GM12878 (cell line): ENCODE measurements at regions not wholly inside any gene's neighbourhood (a gene's known extent, or its start where the extent isn't known, plus 50 kb on each side); places are given as distances from the start of the nearest gene placed in this dataset.

Experiments
- ATAC-seq: fragments of 200-7000 bp; cut with Tn5 transposase; 3 replicates; pipeline ENCODE4 v1.9.1; 2020; ENCODE audit warnings: mild to moderate bottlenecking, moderate library complexity
- BruUV-seq: library from RNA; stranded (reverse); fragments of 400-500 nt; replicated peaks from 2 replicates; lab custom pipeline; 2021; lab: Mats Ljungman, UMichigan
- CTCF ChIA-PET: fragments of 300-600 bp; sonication (Branson Sonifier 250); formaldehyde crosslinking; extraction: SDS; loops from one replicate; lab custom pipeline; 2021; ENCODE audit warnings: inconsistent platforms; lab: Yijun Ruan, JAX
- POLR2A ChIA-PET: fragments of 350-600 bp; formaldehyde crosslinking; extraction: SDS; loops from one replicate; lab custom pipeline; 2021; ENCODE audit warnings: inconsistent platforms; lab: Charles Lee
- RAD21 ChIA-PET: fragments of 300-600 bp; sonication (Branson Sonifier 250); formaldehyde crosslinking; loops from one replicate; lab custom pipeline; 2023; ENCODE audit warnings: antibody characterized with exemption; ENCODE audit not compliant: unreplicated experiment; lab: Charles Lee
- SMC1A ChIA-PET: fragments of 300-600 bp; sonication (Branson Sonifier 250); formaldehyde crosslinking; loops from one replicate; lab custom pipeline; 2023; ENCODE audit not compliant: unreplicated experiment, uncharacterized antibody; lab: Charles Lee
- DNase-seq: peaks from one replicate; pipeline ENCODE4 v3.0.0-alpha.2; 2011; ENCODE audit warnings: low read depth, low spot score
- FAIRE-seq: peaks from 3 replicates; lab custom pipeline; 2011; peaks lifted over from hg19 to GRCh38; lab: Jason Lieb, UNC
- H2AFZ ChIP-seq: 2 replicates; pipeline ENCODE4 v1.6.0; 2011; ENCODE audit warnings: low read depth, low read length, control low read depth; ENCODE audit not compliant: control insufficient read depth
- H3K27ac ChIP-seq: 2 replicates; pipeline ENCODE4 v1.5.1; 2011; ENCODE audit warnings: control low read depth; ENCODE audit not compliant: control insufficient read depth, insufficient read depth
- H3K27me3 ChIP-seq, 2 experiments: replicated peaks in 1 of 2; 2 replicates each; pipeline versions ENCODE4 v1.6.0 to v1.6.1; 2011; ENCODE audit warnings: low read length in 1 of 2; ENCODE audit not compliant: control insufficient read depth in 2 of 2, insufficient read depth in 2 of 2
- H3K36me3 ChIP-seq, 2 experiments: 2 replicates each; pipeline ENCODE4 v1.5.1; 2011; ENCODE audit warnings: low read length in 1 of 2; ENCODE audit not compliant: control insufficient read depth in 2 of 2, insufficient read depth in 2 of 2
- H3K4me1 ChIP-seq: 2 replicates; pipeline ENCODE4 v1.6.1; 2011; ENCODE audit warnings: mild to moderate bottlenecking, low read length, moderate library complexity, mixed read lengths; ENCODE audit not compliant: control insufficient read depth, insufficient read depth
- H3K4me2 ChIP-seq: 2 replicates; pipeline ENCODE4 v1.6.0; 2011; ENCODE audit warnings: control low read depth; ENCODE audit not compliant: control insufficient read depth, insufficient read depth
- H3K4me3 ChIP-seq: fragments of 200-600 bp; sonication (generic); 2 replicates; pipeline ENCODE4 v1.5.1; 2016
- H3K79me2 ChIP-seq: 2 replicates; pipeline ENCODE4 v1.6.0; 2011; ENCODE audit warnings: low read length; ENCODE audit not compliant: control insufficient read depth, insufficient read depth
- H3K9ac ChIP-seq: 2 replicates; pipeline ENCODE4 v1.8.0; 2011; ENCODE audit warnings: low read length, control low read depth, mixed read lengths; ENCODE audit not compliant: control insufficient read depth, insufficient read depth
- H3K9me3 ChIP-seq: replicated peaks from 3 replicates; pipeline ENCODE4 v1.5.1; 2011; ENCODE audit warnings: mild to moderate bottlenecking, low read length; ENCODE audit not compliant: control insufficient read depth, insufficient read depth
- H4K20me1 ChIP-seq: 2 replicates; pipeline ENCODE4 v1.6.0; 2011; ENCODE audit not compliant: control insufficient read depth, insufficient read depth
- ELK1 ChIP-seq: IDR thresholded peaks from 2 replicates; pipeline ENCODE4 v1.6.1; 2012; ENCODE audit warnings: low read depth, low read length, improper control_type of control experiment
- FOXK2 ChIP-seq: fragments of 450-650 bp; IDR thresholded peaks from 2 replicates; pipeline ENCODE4 v1.6.1; 2017; ENCODE audit warnings: mild to moderate bottlenecking, moderate library complexity
- HDGF ChIP-seq: fragments of 450-650 bp; IDR thresholded peaks from 2 replicates; pipeline ENCODE4 v1.6.1; 2016; ENCODE audit warnings: antibody characterized with exemption
- MEF2A ChIP-seq: IDR thresholded peaks from 2 replicates; pipeline ENCODE4 v1.6.1; 2011; ENCODE audit warnings: low read depth, mild to moderate bottlenecking, low read length, moderate library complexity; ENCODE audit not compliant: insufficient read depth
- NR2C1 ChIP-seq: fragments of 450-650 bp; IDR thresholded peaks from 2 replicates; pipeline ENCODE4 v1.6.1; 2017; ENCODE audit warnings: antibody characterized with exemption, mild to moderate bottlenecking, moderate library complexity
- RB1 ChIP-seq: fragments of 450-650 bp; formaldehyde crosslinking; IDR thresholded peaks from 2 replicates; pipeline ENCODE4 v1.6.1; 2017; ENCODE audit warnings: mild to moderate bottlenecking, borderline replicate concordance
- REST ChIP-seq: IDR thresholded peaks from 2 replicates; pipeline ENCODE4 v1.6.1; 2012; ENCODE audit warnings: mild to moderate bottlenecking, low read depth, low read length
- SMAD5 ChIP-seq: IDR thresholded peaks from 2 replicates; pipeline ENCODE4 v1.6.1; 2016; ENCODE audit warnings: antibody characterized with exemption, low read depth
- SMC3 ChIP-seq: IDR thresholded peaks from 2 replicates; pipeline ENCODE4 v1.6.1; 2011; ENCODE audit warnings: low read length, improper control_type of control experiment, borderline replicate concordance
- SUZ12 ChIP-seq: fragments of 200-600 bp; sonication (generic); IDR thresholded peaks from one replicate; pipeline ENCODE4 v1.6.1; 2018; ENCODE audit warnings: antibody characterized with exemption, mild to moderate bottlenecking; ENCODE audit not compliant: unreplicated experiment
- TCF12 ChIP-seq: IDR thresholded peaks from 2 replicates; pipeline ENCODE4 v1.6.1; 2011; ENCODE audit warnings: low read depth, mild to moderate bottlenecking, low read length
- TCF3 ChIP-seq: IDR thresholded peaks from 2 replicates; pipeline ENCODE4 v1.6.1; 2012; ENCODE audit warnings: low read depth, mild to moderate bottlenecking, low read length, borderline replicate concordance; ENCODE audit not compliant: insufficient read depth
- USF1 ChIP-seq: IDR thresholded peaks from 2 replicates; pipeline ENCODE4 v1.6.1; 2011; ENCODE audit warnings: borderline replicate concordance, low read depth, mild to moderate bottlenecking, moderate library complexity, mixed read lengths, low read length; ENCODE audit not compliant: insufficient read depth; ENCODE audit errors: extremely low read length
- ZBTB11 ChIP-seq: fragments of 450-650 bp; formaldehyde crosslinking; IDR thresholded peaks from 2 replicates; pipeline ENCODE4 v1.5.0; 2022; ENCODE audit warnings: mild to moderate bottlenecking, missing genetic modification characterization
- WGBS: methylation state at CpG from one replicate; pipeline ENCODE4 v1.1.6; 2016; ENCODE audit warnings: low lambda C conversion rate; ENCODE audit not compliant: insufficient replicate concordance, insufficient coverage; ENCODE audit errors: missing lambda C conversion rate; 5-methylcytosine and 5-hydroxymethylcytosine counted together
- in situ Hi-C: fragments of 300-500 bp; cut with MboI; formaldehyde crosslinking; loops from 9 replicates; pipeline ENCODE4 v1.14.3; 2018; ENCODE audit warnings: mixed read lengths
- intact Hi-C: fragments of 100-400 bp; cut with micrococcal nuclease; formaldehyde crosslinking; loops from one replicate; pipeline ENCODE4 v1.14.2; 2022; ENCODE audit not compliant: unreplicated experiment

- no peak for FAIRE-seq
- TF ChIP-seq RB1 (no peak), FOXK2 (no peak), HDGF (no peak), SMC3 (no peak), SMAD5 (no peak), REST (no peak), TCF3 (no peak), SUZ12 (no peak), ELK1 (no peak), USF1 (no peak), NR2C1 (no peak; the same call in 1 of the 2 replicates), MEF2A (no peak), TCF12 (no peak), ZBTB11 (no peak)
Observed at GRCh38 chr9:1271786-1272185, 221.6 kb downstream of the DMRT2 start.

More at GRCh38 chr9:1271786-1272185, 221.6 kb downstream of the DMRT2 start:
- DNase-seq (no peak), ATAC-seq (peak; percentile 15)
- Histone ChIP-seq H4K20me1 (no peaks in the 10 kb centered on the region), H3K27ac (no peak overlapping the region), H2AFZ (no peak overlapping the region), H3K9me3 (no peaks in the 10 kb centered on the region), H3K4me1 (no peaks in the 10 kb centered on the region; the same call in 1 of the 2 replicates), H3K9ac (no peak overlapping the region), H3K27me3 (no peaks in the 10 kb centered on the region), H3K79me2 (no peaks in the 10 kb centered on the region), H3K4me3 (no peak overlapping the region), H3K4me2 (no peak overlapping the region), H3K36me3 (no peaks in the 10 kb centered on the region)
- intact Hi-C loops (loop anchor here (5.0 to 10.0 kb wide), 2 partner anchors 41 to 163 kb away; no protein-coding TSS in a partner anchor), in situ Hi-C loops (no loop called here)
- WGBS = 23% methylated on average over 2 of the region's 2 CpGs
- POLR2A ChIA-PET = interaction anchor here (1.1 to 2.3 kb wide), 2 partner anchors 40 to 64 kb away, joined by 3 to 5 read pairs; no protein-coding TSS in a partner anchor
- CTCF ChIA-PET = interaction anchor here (0.9 to 1.2 kb wide), 2 partner anchors 9 to 109 kb away, joined by 3 read pairs; no protein-coding TSS in a partner anchor
- RAD21 ChIA-PET = interaction anchor here (0.7 to 1.6 kb wide), 6 partner anchors 22 to 222 kb away, joined by 3 to 6 read pairs (median 3); partner anchors contain the start of gene DMRT2
- BruUV-seq = no TSS peak
- SMC1A ChIA-PET = interaction anchor here (0.6 to 8.1 kb wide), 19 partner anchors 9 to 262 kb away, joined by 3 to 48 read pairs (median 4); no protein-coding TSS in a partner anchor
